IgD-negative memory B cell (primary cell): ENCODE measurements at regions not wholly inside any gene's neighbourhood (a gene's known extent, or its start where the extent isn't known, plus 50 kb on each side); places are given as distances from the start of the nearest gene placed in this dataset.

Experiments
- H3K27ac Mint-ChIP-seq, 3 donors: one replicate each; pipeline ENCODE4 v1.8.0; 2020 to 2022; ENCODE audit warnings: mild to moderate bottlenecking in 3 of 3, mixed read lengths in 3 of 3, moderate library complexity in 1 of 3
- H3K27me3 Mint-ChIP-seq: one replicate; pipeline ENCODE4 v1.8.0; 2021; ENCODE audit warnings: mixed read lengths
- H3K36me3 Mint-ChIP-seq: one replicate; pipeline ENCODE4 v1.8.0; 2020; ENCODE audit warnings: mild to moderate bottlenecking, mixed read lengths
- H3K4me1 Mint-ChIP-seq, 3 donors: one replicate each; pipeline ENCODE4 v1.8.0; 2020 to 2022; ENCODE audit warnings: mixed read lengths in 3 of 3, mild to moderate bottlenecking in 1 of 3
- H3K4me3 Mint-ChIP-seq, 4 donors: one replicate each; pipeline ENCODE4 v1.8.0; 2020 to 2022; ENCODE audit warnings: mild to moderate bottlenecking in 4 of 4, mixed read lengths in 4 of 4, moderate library complexity in 3 of 4
- H3K9me3 Mint-ChIP-seq, 3 donors: one replicate each; pipeline ENCODE4 v1.8.0; 2020 to 2021; ENCODE audit warnings: mixed read lengths in 3 of 3, mild to moderate bottlenecking in 1 of 3

- Mint-ChIP-seq H3K4me3 (no peak overlapping the region), H3K27me3 (peaks cover 20% of the 10 kb centered on the region), H3K9me3 (peaks cover 0 to 2% (median 0%) of the 10 kb centered on the region in 3 donors), H3K4me1 (no peaks in the 10 kb centered on the region), H3K36me3 (peaks cover 2% of the 10 kb centered on the region), H3K27ac (no peak overlapping the region)
Measured at GRCh38 chr18:47531717-47532116, 280.3 kb upstream of the SKOR2 start.

- H3K4me1 Mint-ChIP-seq, result no peaks in the 10 kb centered on the region
- H3K27me3 Mint-ChIP-seq, result peaks cover 20% of the 10 kb centered on the region
- no peak overlapping the region for H3K4me3 Mint-ChIP-seq
- H3K27ac Mint-ChIP-seq, result no peak overlapping the region
- H3K9me3 Mint-ChIP-seq, result peaks cover 0 to 2% (median 0%) of the 10 kb centered on the region in 3 donors
- H3K36me3 Mint-ChIP-seq, result peaks cover 2% of the 10 kb centered on the region
Measured at GRCh38 chr18:47530695-47531094, 279.2 kb upstream of the SKOR2 start.

- peaks cover 31% of the 10 kb centered on the region for H3K27me3 Mint-ChIP-seq
- no peak overlapping the region for H3K4me3 Mint-ChIP-seq
- peaks cover 2% of the 10 kb centered on the region for H3K36me3 Mint-ChIP-seq
- no peaks in the 10 kb centered on the region for H3K4me1 Mint-ChIP-seq
- H3K9me3 Mint-ChIP-seq, result peaks cover 0 to 3% (median 2%) of the 10 kb centered on the region in 3 donors
- H3K27ac Mint-ChIP-seq, result no peak overlapping the region
Measured at GRCh38 chr18:47528343-47528742, 276.9 kb upstream of the SKOR2 start.

GRCh38 chr18:47526147-47526546, 274.7 kb upstream of the SKOR2 start:
- Mint-ChIP-seq H3K4me1 (no peaks in the 10 kb centered on the region), H3K36me3 (peaks cover 2% of the 10 kb centered on the region), H3K27me3 (peaks cover 22% of the 10 kb centered on the region), H3K27ac (no peak overlapping the region), H3K4me3 (no peak overlapping the region), H3K9me3 (peaks cover 0 to 3% (median 2%) of the 10 kb centered on the region in 3 donors)

- Mint-ChIP-seq H3K4me1 (no peaks in the 10 kb centered on the region), H3K4me3 (no peak overlapping the region), H3K27ac (no peak overlapping the region), H3K27me3 (peaks cover 16% of the 10 kb centered on the region), H3K36me3 (no peaks in the 10 kb centered on the region), H3K9me3 (peaks cover 0 to 3% (median 0%) of the 10 kb centered on the region in 3 donors)
Measured at GRCh38 chr18:47522359-47522758, 270.9 kb upstream of the SKOR2 start.

- Mint-ChIP-seq H3K4me3 (no peak overlapping the region), H3K36me3 (no peaks in the 10 kb centered on the region), H3K4me1 (no peaks in the 10 kb centered on the region), H3K27me3 (peaks cover 13% of the 10 kb centered on the region), H3K9me3 (peaks cover 0 to 3% (median 0%) of the 10 kb centered on the region in 3 donors), H3K27ac (no peak overlapping the region)
Measured at GRCh38 chr18:47520263-47520662, 268.8 kb upstream of the SKOR2 start.

GRCh38 chr18:47519706-47520105, 268.2 kb upstream of the SKOR2 start:
- Mint-ChIP-seq H3K27me3 (peaks cover 11% of the 10 kb centered on the region), H3K27ac (no peak overlapping the region), H3K9me3 (peaks cover 0 to 3% (median 0%) of the 10 kb centered on the region in 3 donors), H3K4me3 (no peak overlapping the region), H3K4me1 (no peaks in the 10 kb centered on the region), H3K36me3 (no peaks in the 10 kb centered on the region)

- peaks cover 7% of the 10 kb centered on the region for H3K27me3 Mint-ChIP-seq
- no peak overlapping the region for H3K27ac Mint-ChIP-seq
- H3K36me3 Mint-ChIP-seq, result no peaks in the 10 kb centered on the region
- peaks cover 0 to 3% (median 0%) of the 10 kb centered on the region in 3 donors for H3K9me3 Mint-ChIP-seq
- no peaks in the 10 kb centered on the region for H3K4me1 Mint-ChIP-seq
- H3K4me3 Mint-ChIP-seq, result no peak overlapping the region
Measured at GRCh38 chr18:47519277-47519676, 267.8 kb upstream of the SKOR2 start.

- Mint-ChIP-seq H3K4me1 (no peaks in the 10 kb centered on the region), H3K27me3 (peaks cover 7% of the 10 kb centered on the region), H3K4me3 (no peak overlapping the region), H3K9me3 (no peaks in the 10 kb centered on the region), H3K36me3 (no peaks in the 10 kb centered on the region), H3K27ac (no peak overlapping the region)
Measured at GRCh38 chr18:47513614-47514013, 262.2 kb upstream of the SKOR2 start.

- Mint-ChIP-seq H3K4me1 (no peaks in the 10 kb centered on the region), H3K9me3 (no peaks in the 10 kb centered on the region), H3K27ac (no peak overlapping the region), H3K36me3 (no peaks in the 10 kb centered on the region), H3K27me3 (peaks cover 7% of the 10 kb centered on the region), H3K4me3 (no peak overlapping the region)
Measured at GRCh38 chr18:47512726-47513435, 261.4 kb upstream of the SKOR2 start.

GRCh38 chr18:47512056-47512455, 260.6 kb upstream of the SKOR2 start:
- Mint-ChIP-seq H3K9me3 (no peaks in the 10 kb centered on the region), H3K36me3 (no peaks in the 10 kb centered on the region), H3K4me3 (no peak overlapping the region), H3K4me1 (no peaks in the 10 kb centered on the region), H3K27ac (no peak overlapping the region), H3K27me3 (peaks cover 6% of the 10 kb centered on the region)

GRCh38 chr18:47510831-47511230, 259.4 kb upstream of the SKOR2 start:
- Mint-ChIP-seq H3K27ac (no peak overlapping the region), H3K27me3 (peaks cover 5% of the 10 kb centered on the region), H3K4me3 (no peak overlapping the region), H3K36me3 (no peaks in the 10 kb centered on the region), H3K9me3 (no peaks in the 10 kb centered on the region), H3K4me1 (no peaks in the 10 kb centered on the region)

GRCh38 chr18:47507651-47508050, 256.2 kb upstream of the SKOR2 start:
- H3K4me3 Mint-ChIP-seq, result no peak overlapping the region
- H3K27ac Mint-ChIP-seq, result no peak overlapping the region
- no peaks in the 10 kb centered on the region for H3K36me3 Mint-ChIP-seq
- no peaks in the 10 kb centered on the region for H3K4me1 Mint-ChIP-seq
- H3K27me3 Mint-ChIP-seq, result peaks cover 2% of the 10 kb centered on the region
- no peaks in the 10 kb centered on the region for H3K9me3 Mint-ChIP-seq

- H3K4me3 Mint-ChIP-seq, result no peak overlapping the region
- H3K27me3 Mint-ChIP-seq, result peaks cover 2% of the 10 kb centered on the region
- no peaks in the 10 kb centered on the region for H3K36me3 Mint-ChIP-seq
- no peaks in the 10 kb centered on the region for H3K9me3 Mint-ChIP-seq
- no peaks in the 10 kb centered on the region for H3K4me1 Mint-ChIP-seq
- H3K27ac Mint-ChIP-seq, result no peak overlapping the region
Measured at GRCh38 chr18:47506897-47507296, 255.4 kb upstream of the SKOR2 start.

GRCh38 chr18:47501946-47502345, 250.5 kb upstream of the SKOR2 start:
- H3K9me3 Mint-ChIP-seq, result peaks cover 0 to 2% (median 0%) of the 10 kb centered on the region in 3 donors
- no peak overlapping the region for H3K27ac Mint-ChIP-seq
- no peaks in the 10 kb centered on the region for H3K4me1 Mint-ChIP-seq
- H3K36me3 Mint-ChIP-seq, result no peaks in the 10 kb centered on the region
- H3K4me3 Mint-ChIP-seq, result no peak overlapping the region
- peaks cover 7% of the 10 kb centered on the region for H3K27me3 Mint-ChIP-seq

- Mint-ChIP-seq H3K4me3 (no peak overlapping the region), H3K36me3 (no peaks in the 10 kb centered on the region), H3K4me1 (no peaks in the 10 kb centered on the region), H3K9me3 (peaks cover 0 to 2% (median 0%) of the 10 kb centered on the region in 3 donors), H3K27me3 (peaks cover 7% of the 10 kb centered on the region), H3K27ac (no peak overlapping the region)
Measured at GRCh38 chr18:47500930-47501329, 249.5 kb upstream of the SKOR2 start.
